Mucosa of rectum (tissue), 2 donors: ENCODE measurements at regions not wholly inside any gene's neighbourhood (a gene's known extent, or its start where the extent isn't known, plus 50 kb on each side); places are given as distances from the start of the nearest gene placed in this dataset.
"Not testable (repeated sequence)": the region's sequence is repeated elsewhere in the genome, so short reads cannot be mapped to it uniquely, and the experiment has no call there.

Experiments
- H3K27ac ChIP-seq, 2 donors: one replicate each; pipeline ENCODE4 v1.7.0; 2013; ENCODE audit warnings: inconsistent platforms in 2 of 2, low read depth in 2 of 2, low read length in 2 of 2
- H3K27me3 ChIP-seq, 2 donors: one replicate each; pipeline ENCODE4 v1.7.0; 2013; ENCODE audit warnings: low read length in 2 of 2; ENCODE audit not compliant: control insufficient read depth in 2 of 2, insufficient read depth in 2 of 2
- H3K36me3 ChIP-seq, 2 donors: one replicate each; pipeline ENCODE4 v1.7.0; 2013; ENCODE audit warnings: low read length in 2 of 2; ENCODE audit not compliant: control insufficient read depth in 2 of 2, insufficient read depth in 2 of 2
- H3K4me1 ChIP-seq, 2 donors: one replicate each; pipeline ENCODE4 v1.7.0; 2013; ENCODE audit warnings: low read length in 2 of 2, mild to moderate bottlenecking in 1 of 2; ENCODE audit not compliant: control insufficient read depth in 2 of 2, insufficient read depth in 2 of 2
- H3K4me3 ChIP-seq, 2 donors: one replicate each; pipeline ENCODE4 v1.7.0; 2013; ENCODE audit warnings: low read length in 2 of 2
- H3K9ac ChIP-seq, 2 donors: one replicate each; pipeline ENCODE4 v1.7.0; 2013; ENCODE audit warnings: low read length in 2 of 2, low read depth in 1 of 2, mild to moderate bottlenecking in 1 of 2
- H3K9me3 ChIP-seq, 2 donors: one replicate each; pipeline ENCODE4 v1.7.0; 2013; ENCODE audit warnings: low read length in 2 of 2; ENCODE audit not compliant: control insufficient read depth in 2 of 2
- donor health status: healthy.
- donor health status: Normal muscosa, but diverticular disease.

DNA sequence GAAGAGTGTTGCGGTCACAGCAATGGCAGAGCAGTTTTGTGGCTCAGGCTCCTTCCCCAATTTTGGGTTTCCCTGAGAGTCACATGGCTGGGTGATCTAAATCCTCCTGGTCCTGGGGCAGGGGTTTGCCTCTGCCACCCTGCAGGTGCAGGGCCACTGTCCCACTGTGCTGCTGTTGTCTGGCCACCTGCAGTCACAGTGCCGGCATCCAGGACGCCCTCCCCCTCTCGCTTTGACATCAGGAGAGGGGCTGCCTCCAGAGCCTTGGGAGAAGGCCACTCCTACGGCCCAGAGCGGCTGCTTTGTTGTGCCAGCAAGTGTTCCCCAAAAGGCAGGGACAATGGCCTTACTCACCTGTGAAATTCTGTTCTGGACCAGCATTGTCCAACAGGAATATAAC is 449.0 kb downstream of the QKI start:
- Histone ChIP-seq H3K27me3 (peaks cover 0 to 2% of the 10 kb centered on the region in 2 donors), H3K4me1 (no peaks in the 10 kb centered on the region), H3K4me3 (no peak overlapping the region), H3K36me3 (no peaks in the 10 kb centered on the region), H3K9me3 (peaks cover 0 to 1% of the 10 kb centered on the region in 2 donors), H3K27ac (no peak overlapping the region), H3K9ac (no peak overlapping the region)

DNA sequence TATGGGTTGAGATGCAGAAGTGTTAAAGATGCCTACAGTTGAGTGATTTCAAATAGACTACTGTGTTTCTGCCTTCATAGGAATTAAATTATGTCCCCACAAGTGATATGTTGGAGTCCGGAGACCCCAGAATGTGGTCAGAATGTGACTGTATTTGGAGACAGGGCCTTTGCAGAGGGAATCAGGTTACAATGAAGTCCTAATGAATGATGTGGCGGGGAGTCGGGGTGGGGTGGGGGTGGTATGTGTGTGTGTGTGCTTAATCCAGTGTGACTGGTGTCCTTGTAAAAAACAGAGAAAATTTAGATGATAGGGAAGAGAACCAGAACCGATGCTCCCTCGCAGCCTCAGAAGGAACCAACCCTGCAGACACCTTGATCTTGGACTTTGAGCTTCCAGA is 448.2 kb downstream of the QKI start:
- Histone ChIP-seq H3K4me3 (no peak overlapping the region), H3K27me3 (peaks cover 0 to 2% of the 10 kb centered on the region in 2 donors), H3K9ac (no peak overlapping the region)

DNA sequence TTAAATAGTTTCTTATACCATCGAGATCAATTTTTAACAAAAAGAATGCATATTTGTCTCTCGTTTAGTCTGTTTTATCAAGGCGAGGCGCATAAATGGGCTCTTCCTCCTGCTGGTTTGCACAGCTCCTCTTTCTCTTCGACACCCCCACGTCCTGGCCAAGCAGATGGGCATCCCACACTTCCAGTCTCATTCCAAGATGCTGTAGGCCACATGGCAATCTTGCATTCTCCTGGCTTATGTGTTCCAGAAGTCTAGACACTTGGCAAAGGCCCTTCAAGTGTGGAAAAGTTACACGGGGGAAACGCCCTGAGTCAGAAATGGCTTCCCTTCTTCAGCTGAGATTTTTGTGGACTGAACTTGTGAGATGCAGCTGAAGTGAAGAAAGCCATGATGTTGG is 447.1 kb downstream of the QKI start:
- no peak overlapping the region for H3K27ac ChIP-seq
- no peaks in the 10 kb centered on the region for H3K36me3 ChIP-seq
- H3K4me1 ChIP-seq, result no peaks in the 10 kb centered on the region
- H3K4me3 ChIP-seq, result no peak overlapping the region
- no peaks in the 10 kb centered on the region for H3K27me3 ChIP-seq
- no peak overlapping the region for H3K9ac ChIP-seq
- peaks cover 0 to 1% of the 10 kb centered on the region in 2 donors for H3K9me3 ChIP-seq

More for the DNA sequence above, 448.2 kb downstream of the QKI start:
- Histone ChIP-seq H3K27ac (no peak overlapping the region), H3K36me3 (no peaks in the 10 kb centered on the region), H3K9me3 (peaks cover 0 to 1% of the 10 kb centered on the region in 2 donors), H3K4me1 (no peaks in the 10 kb centered on the region)

- Histone ChIP-seq H3K27me3 (no peaks in the 10 kb centered on the region), H3K4me1 (no peaks in the 10 kb centered on the region), H3K27ac (no peak overlapping the region), H3K9me3 (peaks cover 0 to 1% of the 10 kb centered on the region in 2 donors), H3K9ac (no peak overlapping the region), H3K4me3 (no peak overlapping the region), H3K36me3 (no peaks in the 10 kb centered on the region)
These were observed 446.0 kb downstream of the QKI start for GRCh38 chr6:163860287-163861081.

DNA sequence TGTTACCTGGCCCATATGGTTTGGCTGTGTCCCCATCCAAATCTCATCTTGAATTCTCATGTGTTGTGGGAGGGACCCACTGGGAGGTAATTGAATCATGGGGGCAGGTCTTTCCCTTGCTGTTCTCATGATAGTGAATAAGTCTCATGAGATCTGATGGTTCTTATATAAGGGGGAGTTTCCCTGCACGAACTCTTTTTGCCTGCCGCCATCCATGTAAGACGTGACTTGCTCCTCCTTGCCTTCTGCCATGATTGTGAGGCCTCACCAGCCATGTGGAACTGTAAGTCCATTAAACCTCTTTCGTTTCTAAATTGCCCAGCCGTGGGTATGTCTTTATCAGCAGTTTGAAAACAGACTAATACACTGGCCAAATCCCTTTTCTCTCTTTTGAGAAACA is 444.4 kb downstream of the QKI start:
- not testable (repeated sequence) for H3K9me3 ChIP-seq, H3K4me3 ChIP-seq, H3K27ac ChIP-seq, H3K4me1 ChIP-seq, H3K36me3 ChIP-seq, H3K9ac ChIP-seq, H3K27me3 ChIP-seq

- Histone ChIP-seq H3K4me3 (no peak overlapping the region), H3K36me3 (no peaks in the 10 kb centered on the region), H3K4me1 (no peaks in the 10 kb centered on the region), H3K27me3 (no peaks in the 10 kb centered on the region), H3K9ac (no peak overlapping the region), H3K27ac (no peak overlapping the region), H3K9me3 (peaks cover 0 to 1% of the 10 kb centered on the region in 2 donors)
These were observed 442.9 kb downstream of the QKI start for GRCh38 chr6:163857421-163857820.

DNA sequence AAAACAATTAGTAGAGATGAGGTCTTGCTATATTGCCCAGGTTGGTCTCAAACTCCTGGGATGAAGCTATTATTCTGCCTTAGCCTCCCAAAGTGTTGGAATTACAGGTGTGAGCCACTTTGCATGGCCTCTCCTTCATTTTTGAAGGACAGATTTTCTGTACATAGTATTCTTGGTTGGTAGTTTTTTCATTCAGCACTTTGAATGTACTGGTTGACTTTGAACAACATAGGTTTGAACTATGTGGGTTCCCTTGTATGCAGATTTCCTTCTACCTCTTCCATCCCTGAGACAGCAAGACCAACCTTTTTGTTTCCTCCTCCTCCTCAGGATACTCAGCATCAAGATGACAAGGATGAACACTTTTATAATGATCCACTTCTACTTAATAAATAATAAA is 436.4 kb downstream of the QKI start:
- Histone ChIP-seq H3K9me3 (peaks cover 3 to 8% of the 10 kb centered on the region in 2 donors), H3K36me3 (no peaks in the 10 kb centered on the region), H3K27ac (no peak overlapping the region), H3K9ac (no peak overlapping the region), H3K27me3 (no peaks in the 10 kb centered on the region), H3K4me1 (no peaks in the 10 kb centered on the region), H3K4me3 (no peak overlapping the region)

GRCh38 chr6:163844761-163845160 is 430.2 kb downstream of the QKI start:
- H3K4me1 ChIP-seq, result no peaks in the 10 kb centered on the region
- no peak overlapping the region for H3K9ac ChIP-seq
- no peak overlapping the region for H3K4me3 ChIP-seq
- H3K36me3 ChIP-seq, result no peaks in the 10 kb centered on the region
- H3K9me3 ChIP-seq, result peaks cover 0 to 7% of the 10 kb centered on the region in 2 donors
- no peak overlapping the region for H3K27ac ChIP-seq
- H3K27me3 ChIP-seq, result no peaks in the 10 kb centered on the region

GRCh38 chr6:163844357-163844756 is 429.8 kb downstream of the QKI start:
- no peaks in the 10 kb centered on the region for H3K4me1 ChIP-seq
- no peak overlapping the region for H3K4me3 ChIP-seq
- no peak overlapping the region for H3K9ac ChIP-seq
- peaks cover 0 to 7% of the 10 kb centered on the region in 2 donors for H3K9me3 ChIP-seq
- no peaks in the 10 kb centered on the region for H3K27me3 ChIP-seq
- no peaks in the 10 kb centered on the region for H3K36me3 ChIP-seq
- H3K27ac ChIP-seq, result no peak overlapping the region

- Histone ChIP-seq H3K9me3 (peaks cover 0 to 7% of the 10 kb centered on the region in 2 donors), H3K4me3 (no peak overlapping the region), H3K36me3 (no peaks in the 10 kb centered on the region), H3K27me3 (no peaks in the 10 kb centered on the region), H3K4me1 (no peaks in the 10 kb centered on the region), H3K27ac (no peak overlapping the region), H3K9ac (no peak overlapping the region)
These were observed 428.7 kb downstream of the QKI start for GRCh38 chr6:163843218-163843617.
